Stromal cell of bone marrow (primary cell): ENCODE measurements at regions not wholly inside any gene's neighbourhood (a gene's known extent, or its start where the extent isn't known, plus 50 kb on each side); places are given as distances from the start of the nearest gene placed in this dataset.

Source experiments
- DNase-seq: peaks from one replicate; pipeline ENCODE4 v3.0.0-alpha.2; 2012; ENCODE audit warnings: low read depth

DNA sequence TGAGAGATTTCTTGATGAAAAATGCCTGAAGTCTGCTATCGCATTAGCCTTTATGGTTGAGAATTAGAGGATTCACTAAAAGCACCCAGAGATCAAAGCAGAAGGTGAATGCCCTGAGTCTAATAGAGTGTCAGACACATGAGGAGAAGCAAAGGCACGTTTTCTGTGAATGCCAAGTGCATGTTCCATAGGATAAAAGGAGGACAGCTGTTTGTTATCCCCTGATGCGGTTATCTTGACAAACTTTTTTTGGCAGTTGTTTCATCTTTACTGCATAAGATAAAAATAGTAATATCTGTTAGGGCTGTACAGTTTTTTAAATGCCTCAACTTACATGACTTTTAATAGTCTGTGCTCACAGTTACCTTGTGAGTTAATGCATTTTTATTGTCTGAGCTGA is 65.3 kb upstream of the CD96 start:
- no peak for DNase-seq

DNA sequence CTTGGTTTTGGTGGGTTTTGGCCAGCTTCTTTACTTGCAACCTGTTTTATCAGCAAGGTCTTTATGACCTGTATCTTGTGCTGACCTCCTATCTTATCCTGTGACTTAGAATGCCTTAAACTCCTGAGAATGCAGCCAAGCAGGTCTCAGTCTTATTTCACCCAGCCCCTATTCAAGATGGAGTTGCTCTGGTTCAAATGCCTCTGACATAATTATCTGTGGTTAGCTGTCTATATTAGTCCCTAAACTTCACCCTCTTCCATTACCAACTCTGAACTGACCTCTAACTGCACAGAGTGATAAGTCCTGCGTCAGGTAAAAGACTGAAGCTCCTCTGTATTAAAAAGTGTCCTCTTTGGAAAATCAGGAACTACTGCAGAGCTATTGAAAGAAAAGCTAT is 61.9 kb upstream of the CD96 start:
- DNase-seq, result no peak

DNA sequence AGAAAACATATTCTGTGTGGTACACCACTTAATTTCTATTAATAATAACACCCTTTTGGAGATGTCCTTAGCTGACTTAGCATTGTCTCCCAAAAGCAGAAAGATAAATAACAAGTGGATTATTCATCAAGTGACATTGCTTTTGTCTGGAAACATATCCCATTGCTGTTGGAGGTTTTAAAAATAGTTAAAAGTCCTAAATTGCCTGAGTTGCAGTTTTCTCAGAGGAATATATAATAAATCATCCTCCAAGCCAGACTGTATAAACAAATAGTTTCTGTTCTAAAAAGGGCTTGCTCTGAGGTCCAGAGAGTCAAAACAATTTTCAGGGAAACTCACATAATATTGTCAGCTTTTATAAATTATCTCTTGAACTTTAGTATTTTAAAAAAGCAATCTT is 60.4 kb upstream of the CD96 start:
- DNase-seq, result no peak

DNA sequence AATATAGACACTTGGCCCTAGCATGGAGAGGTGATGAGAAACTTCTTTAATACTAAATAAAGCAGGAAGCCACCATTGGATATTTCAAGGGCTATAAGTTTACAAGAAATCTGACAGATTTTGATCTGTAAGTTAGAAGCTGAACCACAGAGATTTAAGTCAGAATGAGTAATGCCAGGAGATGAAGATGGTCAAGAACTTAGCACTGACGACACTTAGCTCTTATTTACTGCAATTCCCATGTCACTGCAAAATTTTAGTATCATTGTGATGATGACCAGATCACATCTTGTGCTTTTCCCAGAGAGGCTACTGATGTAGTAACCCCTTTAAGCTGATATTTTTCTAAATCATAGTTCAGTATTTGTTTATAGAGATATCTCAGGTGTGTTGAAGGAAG is 59.4 kb upstream of the CD96 start:
- no peak for DNase-seq

DNA sequence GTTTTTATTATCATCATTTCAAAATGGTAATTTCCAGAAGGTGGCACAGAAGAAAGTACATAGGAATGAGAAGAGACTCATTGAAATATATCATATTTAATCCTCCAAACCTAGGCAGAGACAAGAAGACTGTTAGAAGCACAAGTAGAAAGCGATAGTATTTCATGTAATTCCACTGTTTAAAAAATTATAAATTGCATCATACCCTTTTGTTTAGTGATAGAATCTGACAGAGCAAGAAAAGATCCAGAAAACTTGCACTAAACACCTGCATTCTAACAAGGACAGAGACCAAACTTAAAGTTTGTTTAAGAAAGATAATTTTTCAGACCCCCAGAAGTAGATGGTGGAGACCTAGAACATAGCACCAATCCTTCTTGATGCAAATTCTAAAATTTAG is 56.9 kb upstream of the CD96 start:
- no peak for DNase-seq
